WERI-Rb-1 (cell line): ENCODE measurements at regions not wholly inside any gene's neighbourhood (a gene's known extent, or its start where the extent isn't known, plus 50 kb on each side); places are given as distances from the start of the nearest gene placed in this dataset.

Experiments
- DNase-seq: peaks from one replicate; pipeline ENCODE4 v3.0.0-alpha.2; 2020
- H3K27ac ChIP-seq: fragments of 250-450 bp; sonication (Bioruptor Pico); 2 replicates; pipeline ENCODE4 v1.5.1; 2020; ENCODE audit warnings: mild to moderate bottlenecking, moderate library complexity
- H3K27me3 ChIP-seq: fragments of 250-450 bp; sonication (Bioruptor Pico); 2 replicates; pipeline ENCODE4 v1.5.1; 2021; ENCODE audit warnings: mild to moderate bottlenecking, low read depth, moderate library complexity; ENCODE audit not compliant: insufficient read depth, severe bottlenecking
- H3K36me3 ChIP-seq: fragments of 250-450 bp; sonication (Bioruptor Pico); 2 replicates; pipeline ENCODE4 v1.5.1; 2020; ENCODE audit warnings: mild to moderate bottlenecking, moderate library complexity
- H3K4me3 ChIP-seq: 2 replicates; pipeline ENCODE4 v1.5.1; 2011; ENCODE audit warnings: low read depth, mild to moderate bottlenecking, control low read depth, low read length
- H3K9me3 ChIP-seq: fragments of 250-450 bp; sonication (Bioruptor Pico); 2 replicates; pipeline ENCODE4 v1.5.1; 2021; ENCODE audit warnings: mild to moderate bottlenecking, moderate library complexity; ENCODE audit not compliant: severe bottlenecking
- CTCF ChIP-seq: IDR thresholded peaks from 2 replicates; pipeline ENCODE4 v1.5.1; 2011; ENCODE audit warnings: low read depth, mild to moderate bottlenecking, control low read depth, inconsistent platforms, low read length

DNA sequence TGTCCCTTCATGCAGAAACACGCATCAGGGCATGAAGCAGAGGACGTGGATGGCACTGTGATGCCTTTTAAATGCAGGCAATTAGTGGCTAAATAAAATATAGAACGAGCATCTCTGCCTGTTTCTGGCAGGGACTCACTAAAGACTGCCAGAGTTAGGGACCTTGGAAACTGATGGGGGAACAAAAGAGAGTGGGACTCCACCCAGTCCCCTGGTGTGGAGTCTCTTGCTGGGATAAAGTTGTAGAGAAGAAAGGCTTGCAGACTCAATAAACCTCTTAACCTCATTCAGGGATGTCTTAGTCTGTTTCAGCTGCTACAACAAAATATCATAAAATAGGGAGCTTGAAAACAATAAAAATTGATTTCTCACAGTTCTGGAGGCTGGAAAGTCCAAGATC lies 87.6 kb upstream of the ARAP3 start:
- H3K9me3 ChIP-seq: no peaks in the 10 kb centered on the region
- H3K36me3 ChIP-seq: no peaks in the 10 kb centered on the region
- H3K27me3 ChIP-seq: no peaks in the 10 kb centered on the region
- no peak for TF ChIP-seq CTCF
- DNase-seq: no peak
- no peak overlapping the region for H3K4me3 ChIP-seq
- H3K27ac ChIP-seq: no peak overlapping the region

DNA sequence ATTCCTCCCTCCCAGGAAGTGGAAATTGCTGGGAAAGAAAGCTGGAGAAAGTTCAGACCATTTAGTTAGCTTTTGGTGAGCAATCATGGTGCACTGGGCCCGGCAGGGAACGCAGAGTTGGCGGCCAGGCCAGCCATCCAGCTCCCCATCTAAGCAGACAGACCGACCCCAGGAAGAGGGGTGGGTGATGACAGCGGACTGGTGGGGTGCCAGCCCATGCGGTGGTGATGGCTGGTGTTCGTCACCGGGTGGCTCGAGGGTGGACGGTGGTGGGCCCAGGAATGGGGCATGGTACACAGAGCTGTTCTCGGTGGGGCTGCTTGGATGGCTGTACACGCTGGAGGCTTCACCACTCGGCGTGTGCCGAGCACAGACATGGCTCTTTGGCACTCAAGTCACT lies 85.6 kb upstream of the ARAP3 start:
- H3K36me3 ChIP-seq: no peaks in the 10 kb centered on the region
- no peak for TF ChIP-seq CTCF
- no peak for DNase-seq
- no peaks in the 10 kb centered on the region for H3K27me3 ChIP-seq
- no peaks in the 10 kb centered on the region for H3K9me3 ChIP-seq
- no peak overlapping the region for H3K4me3 ChIP-seq
- H3K27ac ChIP-seq: no peak overlapping the region

DNA sequence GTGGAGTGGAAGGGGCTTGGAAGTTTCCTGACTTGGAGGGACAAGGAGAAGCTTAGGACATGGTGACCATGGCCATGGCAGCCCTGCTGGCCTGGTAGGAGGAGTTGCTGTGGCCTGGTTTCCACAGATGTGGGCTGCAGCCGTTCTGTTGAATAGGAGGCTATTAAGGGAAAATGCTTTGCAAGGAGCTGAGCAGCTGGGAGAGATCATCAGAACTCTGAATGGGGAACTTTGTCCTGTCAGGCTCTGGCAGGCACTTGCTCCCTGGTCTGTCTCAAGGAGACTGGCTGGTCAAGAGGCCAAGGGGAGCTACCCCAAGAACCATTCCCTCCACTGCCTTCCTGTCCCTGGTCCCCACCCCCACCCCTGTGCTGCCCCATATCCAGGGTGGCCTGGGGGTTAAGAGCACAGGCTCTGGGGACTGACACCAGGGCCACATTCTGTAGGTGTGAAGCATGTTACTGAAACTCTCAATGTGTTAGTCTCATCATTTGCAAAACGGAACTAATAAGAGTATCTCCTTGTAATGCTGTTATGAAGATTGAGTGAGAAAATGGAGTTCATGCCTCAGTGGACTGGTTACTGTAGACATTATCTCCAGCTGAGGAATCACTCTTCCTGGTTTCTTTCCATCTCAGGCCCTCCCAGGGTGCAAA lies 84.0 kb upstream of the ARAP3 start:
- no peak for TF ChIP-seq CTCF
- Histone ChIP-seq H3K27ac (no peak overlapping the region), H3K27me3 (no peaks in the 10 kb centered on the region), H3K9me3 (no peaks in the 10 kb centered on the region), H3K4me3 (no peak overlapping the region), H3K36me3 (no peaks in the 10 kb centered on the region)
- no peak for DNase-seq

DNA sequence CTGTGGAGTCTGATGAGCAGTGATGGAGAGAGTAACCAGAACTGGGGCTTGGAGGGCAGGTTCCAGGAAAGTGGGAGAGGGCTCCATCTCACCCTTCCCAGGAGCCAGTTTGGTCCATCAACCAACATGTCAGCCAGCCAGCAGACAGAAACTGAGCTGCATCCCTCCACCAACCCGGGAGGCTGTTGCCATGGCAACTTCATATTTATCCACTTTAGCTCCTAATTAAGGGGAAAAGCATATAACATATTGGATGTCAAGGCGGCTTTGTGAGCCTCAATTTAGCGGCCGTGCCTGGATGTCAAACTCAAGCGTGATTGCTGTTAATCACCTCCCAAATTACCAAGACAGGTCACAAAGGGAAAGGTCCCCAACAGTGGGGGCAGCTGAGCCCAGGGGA lies 81.5 kb upstream of the ARAP3 start:
- no peak overlapping the region for H3K4me3 ChIP-seq
- H3K27ac ChIP-seq: no peak overlapping the region
- H3K27me3 ChIP-seq: no peaks in the 10 kb centered on the region
- no peaks in the 10 kb centered on the region for H3K36me3 ChIP-seq
- H3K9me3 ChIP-seq: no peaks in the 10 kb centered on the region
- no peak for DNase-seq
- no peak for TF ChIP-seq CTCF

- Histone ChIP-seq H3K36me3 (no peaks in the 10 kb centered on the region), H3K27ac (no peak overlapping the region), H3K4me3 (no peak overlapping the region), H3K27me3 (no peaks in the 10 kb centered on the region), H3K9me3 (no peaks in the 10 kb centered on the region)
- no peak for TF ChIP-seq CTCF
- DNase-seq: no peak
Measured at GRCh38 chr5:141762790-141763368, 80.8 kb upstream of the ARAP3 start.

- Histone ChIP-seq H3K36me3 (no peaks in the 10 kb centered on the region), H3K4me3 (no peak overlapping the region), H3K9me3 (no peaks in the 10 kb centered on the region), H3K27ac (no peak overlapping the region), H3K27me3 (no peaks in the 10 kb centered on the region)
- DNase-seq: no peak
- no peak for TF ChIP-seq CTCF
Measured at GRCh38 chr5:141762316-141762715, 80.3 kb upstream of the ARAP3 start.
